HG02610 (cell line): ENCODE measurements at regions not wholly inside any gene's neighbourhood (a gene's known extent, or its start where the extent isn't known, plus 50 kb on each side); places are given as distances from the start of the nearest gene placed in this dataset.
"Not testable (repeated sequence)": the region's sequence is repeated elsewhere in the genome, so short reads cannot be mapped to it uniquely, and the experiment has no call there.

Experiments used
- ATAC-seq: cut with Tn5 transposase; IDR thresholded peaks from one replicate; pipeline ENCODE4 v1.9.1; 2021; ENCODE audit warnings: mild to moderate bottlenecking, moderate library complexity; ENCODE audit not compliant: unreplicated experiment

- ATAC-seq: no peak
Measured at GRCh38 chr7:131653418-131654248, 97.2 kb upstream of the PODXL start.

- ATAC-seq: no peak
Measured at GRCh38 chr7:131652934-131653333, 96.5 kb upstream of the PODXL start.

GRCh38 chr7:131652194-131652593 is 95.8 kb upstream of the PODXL start:
- no peak for ATAC-seq

- ATAC-seq: no peak
Measured at GRCh38 chr7:131649879-131650278, 93.5 kb upstream of the PODXL start.

GRCh38 chr7:131649003-131649541 is 92.6 kb upstream of the PODXL start:
- no peak for ATAC-seq

GRCh38 chr7:131648491-131648890 is 92.1 kb upstream of the PODXL start:
- ATAC-seq: no peak

- ATAC-seq: no peak
Measured at GRCh38 chr7:131646203-131646602, 89.8 kb upstream of the PODXL start.

GRCh38 chr7:131642429-131642828 is 86.0 kb upstream of the PODXL start:
- ATAC-seq: no peak

GRCh38 chr7:131640686-131641085 is 84.3 kb upstream of the PODXL start:
- ATAC-seq: no peak

GRCh38 chr7:131638641-131639430 is 82.4 kb upstream of the PODXL start:
- no peak for ATAC-seq

GRCh38 chr7:131637859-131638258 is 81.4 kb upstream of the PODXL start:
- no peak for ATAC-seq

GRCh38 chr7:131636092-131636491 is 79.7 kb upstream of the PODXL start:
- ATAC-seq: no peak

GRCh38 chr7:131634197-131634596 is 77.8 kb upstream of the PODXL start:
- ATAC-seq: not testable (repeated sequence)

GRCh38 chr7:131633342-131633843 is 77.0 kb upstream of the PODXL start:
- no peak for ATAC-seq

GRCh38 chr7:131630427-131630826 is 74.0 kb upstream of the PODXL start:
- ATAC-seq: no peak

GRCh38 chr7:131629217-131629882 is 72.9 kb upstream of the PODXL start:
- ATAC-seq: no peak

GRCh38 chr7:131628634-131629033 is 72.2 kb upstream of the PODXL start:
- no peak for ATAC-seq

- ATAC-seq: no peak
Measured at GRCh38 chr7:131627735-131628190, 71.3 kb upstream of the PODXL start.

GRCh38 chr7:131626643-131627042 is 70.2 kb upstream of the PODXL start:
- no peak for ATAC-seq

GRCh38 chr7:131625817-131626372 is 69.5 kb upstream of the PODXL start:
- ATAC-seq: no peak

- not testable (repeated sequence) for ATAC-seq
Measured at GRCh38 chr7:131625345-131625744, 68.9 kb upstream of the PODXL start.
